ENCODE measurements at regions not wholly inside any gene's neighbourhood (a gene's known extent, or its start where the extent isn't known, plus 50 kb on each side); places are given as distances from the start of the nearest gene placed in this dataset.

- no peak for DNase-seq (ENCODE audit: extremely low read depth in 1 of 2, low read depth in 1 of 2)
Measured at GRCh38 chr1:212525479-212526110, 83.0 kb upstream of the ATF3 start.

- DNase-seq (ENCODE audit: extremely low read depth in 1 of 2, low read depth in 1 of 2), result no peak
Measured at GRCh38 chr1:212526111-212526491, 82.5 kb upstream of the ATF3 start.

- DNase-seq (ENCODE audit: extremely low read depth in 1 of 2, low read depth in 1 of 2), result no peak
Measured at GRCh38 chr1:212528501-212528900, 80.1 kb upstream of the ATF3 start.

GRCh38 chr1:212529211-212529741 is 79.3 kb upstream of the ATF3 start:
- DNase-seq (ENCODE audit: extremely low read depth in 1 of 2, low read depth in 1 of 2), result no peak

GRCh38 chr1:212531267-212531666 is 77.3 kb upstream of the ATF3 start:
- DNase-seq (ENCODE audit: extremely low read depth in 1 of 2, low read depth in 1 of 2), result no peak

- DNase-seq (ENCODE audit: extremely low read depth in 1 of 2, low read depth in 1 of 2), result no peak
Measured at GRCh38 chr1:212531796-212532195, 76.8 kb upstream of the ATF3 start.

- no peak for DNase-seq (ENCODE audit: extremely low read depth in 1 of 2, low read depth in 1 of 2)
Measured at GRCh38 chr1:212532469-212533147, 76.0 kb upstream of the ATF3 start.

- DNase-seq (ENCODE audit: extremely low read depth in 1 of 2, low read depth in 1 of 2), result no peak
Measured at GRCh38 chr1:212533148-212533517, 75.4 kb upstream of the ATF3 start.

GRCh38 chr1:212536586-212536985 is 72.0 kb upstream of the ATF3 start:
- no peak for DNase-seq (ENCODE audit: extremely low read depth in 1 of 2, low read depth in 1 of 2)

GRCh38 chr1:212537610-212538009 is 71.0 kb upstream of the ATF3 start:
- no peak for DNase-seq (ENCODE audit: extremely low read depth in 1 of 2, low read depth in 1 of 2)

- DNase-seq (ENCODE audit: extremely low read depth in 1 of 2, low read depth in 1 of 2), result no peak
Measured at GRCh38 chr1:212539737-212540430, 68.7 kb upstream of the ATF3 start.

- DNase-seq (ENCODE audit: extremely low read depth in 1 of 2, low read depth in 1 of 2), result no peak
Measured at GRCh38 chr1:212542761-212543187, 65.8 kb upstream of the ATF3 start.

GRCh38 chr1:212544110-212544509 is 64.5 kb upstream of the ATF3 start:
- no peak for DNase-seq (ENCODE audit: extremely low read depth in 1 of 2, low read depth in 1 of 2)

- no peak for DNase-seq (ENCODE audit: extremely low read depth in 1 of 2, low read depth in 1 of 2)
Measured at GRCh38 chr1:212545941-212546635, 62.5 kb upstream of the ATF3 start.

- DNase-seq (ENCODE audit: extremely low read depth in 1 of 2, low read depth in 1 of 2), result no peak
Measured at GRCh38 chr1:212549503-212550017, 59.0 kb upstream of the ATF3 start.

GRCh38 chr1:212551929-212552328 is 56.6 kb upstream of the ATF3 start:
- no peak for DNase-seq (ENCODE audit: extremely low read depth in 1 of 2, low read depth in 1 of 2)

GRCh38 chr1:212553676-212554075 is 54.9 kb upstream of the ATF3 start:
- no peak for DNase-seq (ENCODE audit: extremely low read depth in 1 of 2, low read depth in 1 of 2)

GRCh38 chr1:212554401-212554800 is 54.2 kb upstream of the ATF3 start:
- no peak for DNase-seq (ENCODE audit: extremely low read depth in 1 of 2, low read depth in 1 of 2)

- DNase-seq (ENCODE audit: extremely low read depth in 1 of 2, low read depth in 1 of 2), result no peak
Measured at GRCh38 chr1:212555426-212555825, 53.1 kb upstream of the ATF3 start.

- no peak for DNase-seq (ENCODE audit: extremely low read depth in 1 of 2, low read depth in 1 of 2)
Measured at GRCh38 chr1:212556822-212557549, 51.6 kb upstream of the ATF3 start.

All from stimulated activated CD8-positive, alpha-beta memory T cell treated with anti-CD3 and anti-CD28 coated beads, Interleukin-7, amount 100 ng/mL, for 48 hours (primary cell).